RWPE1 (cell line): ENCODE measurements at regions not wholly inside any gene's neighbourhood (a gene's known extent, or its start where the extent isn't known, plus 50 kb on each side); places are given as distances from the start of the nearest gene placed in this dataset.
"Not testable (repeated sequence)": the region's sequence is repeated elsewhere in the genome, so short reads cannot be mapped to it uniquely, and the experiment has no call there.

Source experiments
- CTCF ChIA-PET: fragments of 350-600 bp; sonication (Branson Sonifier 250); formaldehyde crosslinking; extraction: SDS; loops from one replicate; lab custom pipeline; 2021; lab: Yijun Ruan, JAX
- POLR2A ChIA-PET: fragments of 400-600 bp; formaldehyde crosslinking; extraction: SDS; loops from one replicate; lab custom pipeline; 2020; ENCODE audit warnings: antibody characterized with exemption; ENCODE audit not compliant: low non-redundant PET; lab: Yijun Ruan, JAX
- DNase-seq: peaks from one replicate; pipeline ENCODE4 v3.0.0; 2012; ENCODE audit warnings: low spot score
- H3K27ac ChIP-seq: fragments of 450-650 bp; 2 replicates; pipeline ENCODE4 v1.5.1; 2017
- TF ChIP-seq, protein P1 (sequence below): fragments of 450-650 bp; conservative IDR thresholded peaks from 2 replicates; pipeline ENCODE4 v1.5.1; 2017; ENCODE audit warnings: low read depth, mild to moderate bottlenecking

DNA sequence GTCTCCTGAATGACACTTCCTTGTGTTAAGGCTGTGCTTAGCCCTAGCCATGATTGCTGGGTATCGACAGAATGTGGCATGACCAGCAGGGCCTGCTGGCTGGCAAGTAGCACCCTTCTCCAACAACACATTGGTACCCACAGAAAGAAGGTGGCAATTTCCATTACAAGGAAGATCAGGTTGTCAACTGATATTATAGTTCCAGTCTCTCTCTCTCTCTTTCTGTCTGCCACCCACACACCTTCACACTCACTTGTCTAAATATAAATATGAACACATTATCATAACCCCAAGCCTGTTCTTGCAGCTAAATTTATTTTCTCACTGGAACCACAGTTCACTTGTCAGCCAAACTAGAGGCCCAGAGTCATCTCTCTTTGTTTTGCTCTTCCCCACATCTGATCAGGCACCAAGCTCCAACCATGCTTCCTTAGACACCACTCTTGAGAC, 408.1 kb upstream of the PIK3R1 start:
- no peak overlapping the region for H3K27ac ChIP-seq
- ChIA-PET POLR2A (no interaction called here), CTCF (no interaction called here)
- TF ChIP-seq, protein P1, sequence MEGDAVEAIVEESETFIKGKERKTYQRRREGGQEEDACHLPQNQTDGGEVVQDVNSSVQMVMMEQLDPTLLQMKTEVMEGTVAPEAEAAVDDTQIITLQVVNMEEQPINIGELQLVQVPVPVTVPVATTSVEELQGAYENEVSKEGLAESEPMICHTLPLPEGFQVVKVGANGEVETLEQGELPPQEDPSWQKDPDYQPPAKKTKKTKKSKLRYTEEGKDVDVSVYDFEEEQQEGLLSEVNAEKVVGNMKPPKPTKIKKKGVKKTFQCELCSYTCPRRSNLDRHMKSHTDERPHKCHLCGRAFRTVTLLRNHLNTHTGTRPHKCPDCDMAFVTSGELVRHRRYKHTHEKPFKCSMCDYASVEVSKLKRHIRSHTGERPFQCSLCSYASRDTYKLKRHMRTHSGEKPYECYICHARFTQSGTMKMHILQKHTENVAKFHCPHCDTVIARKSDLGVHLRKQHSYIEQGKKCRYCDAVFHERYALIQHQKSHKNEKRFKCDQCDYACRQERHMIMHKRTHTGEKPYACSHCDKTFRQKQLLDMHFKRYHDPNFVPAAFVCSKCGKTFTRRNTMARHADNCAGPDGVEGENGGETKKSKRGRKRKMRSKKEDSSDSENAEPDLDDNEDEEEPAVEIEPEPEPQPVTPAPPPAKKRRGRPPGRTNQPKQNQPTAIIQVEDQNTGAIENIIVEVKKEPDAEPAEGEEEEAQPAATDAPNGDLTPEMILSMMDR, result no peak
- DNase-seq, result no peak

DNA sequence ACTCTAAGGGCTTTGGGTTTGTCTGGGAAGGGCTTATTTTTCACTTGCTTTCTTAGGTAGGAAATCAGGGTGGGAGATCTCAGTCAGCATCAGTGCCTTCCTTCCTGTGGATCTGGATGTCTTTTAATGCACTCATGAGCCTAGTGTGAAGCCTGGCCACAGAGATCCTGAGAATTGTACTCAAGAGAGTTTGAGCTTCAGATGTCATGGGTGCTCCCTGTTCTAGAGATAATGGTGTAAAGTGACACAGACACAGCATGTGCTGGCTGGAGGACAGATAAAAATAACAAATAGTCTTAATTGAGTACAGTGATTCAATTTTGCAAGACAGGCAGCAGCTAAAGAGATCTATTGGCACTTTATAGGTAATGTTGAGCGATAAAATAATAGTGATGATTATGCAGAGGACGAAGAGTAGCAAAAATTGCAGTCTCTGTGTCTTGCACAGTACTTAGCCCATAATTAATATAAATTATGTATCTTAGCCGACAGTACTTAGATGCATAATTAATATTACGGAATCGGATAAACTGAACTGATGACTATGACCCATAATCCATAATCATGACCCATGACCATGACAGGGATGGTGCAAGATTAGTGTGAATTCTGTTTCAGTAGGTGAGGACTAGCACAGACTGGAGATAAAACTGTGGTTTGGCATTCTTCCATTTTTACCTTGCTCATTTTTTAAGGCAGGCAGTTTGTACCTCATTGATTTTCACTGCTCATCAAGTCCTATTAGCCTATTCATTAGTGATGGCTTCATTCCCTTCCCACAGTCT, 408.7 kb upstream of the PIK3R1 start:
- ChIA-PET CTCF (no interaction called here), POLR2A (no interaction called here)
- DNase-seq, result no peak
- TF ChIP-seq, protein P1, result no peak
- H3K27ac ChIP-seq, result no peak overlapping the region

DNA sequence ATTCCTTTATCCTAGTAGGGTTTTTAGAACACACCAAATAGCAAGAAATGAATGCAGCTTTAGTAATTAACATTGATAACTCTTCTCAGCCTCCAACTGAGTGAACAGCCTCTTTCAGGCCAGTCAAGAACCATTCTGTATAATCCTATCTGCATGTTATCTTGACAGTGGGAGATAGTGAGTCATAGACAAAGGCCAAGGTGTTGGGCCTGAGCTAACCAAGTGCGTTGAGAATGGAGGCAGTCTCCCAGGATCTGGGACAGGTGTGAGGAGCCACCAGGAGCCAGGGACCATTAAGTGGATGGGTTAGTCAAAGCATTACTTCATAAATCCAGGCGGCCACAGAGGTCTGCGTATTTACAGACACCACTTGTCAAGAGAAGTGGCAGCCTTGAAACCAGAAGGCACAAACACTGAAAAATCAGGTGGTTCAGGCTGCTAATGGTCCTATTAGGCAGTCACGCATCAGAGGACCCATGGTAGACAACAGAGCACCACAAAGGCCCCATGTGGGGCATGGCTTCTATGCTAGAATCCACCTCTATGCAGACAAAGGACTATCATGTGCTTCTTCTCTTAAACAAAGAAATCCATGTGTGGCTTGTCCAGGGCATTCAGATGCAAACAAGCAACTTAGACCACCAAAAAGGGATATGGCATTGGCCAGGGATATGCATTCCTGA, 409.7 kb upstream of the PIK3R1 start:
- TF ChIP-seq, protein P1, result no peak
- no peak for DNase-seq
- no peak overlapping the region for H3K27ac ChIP-seq
- POLR2A ChIA-PET, result no interaction called here
- CTCF ChIA-PET, result no interaction called here

DNA sequence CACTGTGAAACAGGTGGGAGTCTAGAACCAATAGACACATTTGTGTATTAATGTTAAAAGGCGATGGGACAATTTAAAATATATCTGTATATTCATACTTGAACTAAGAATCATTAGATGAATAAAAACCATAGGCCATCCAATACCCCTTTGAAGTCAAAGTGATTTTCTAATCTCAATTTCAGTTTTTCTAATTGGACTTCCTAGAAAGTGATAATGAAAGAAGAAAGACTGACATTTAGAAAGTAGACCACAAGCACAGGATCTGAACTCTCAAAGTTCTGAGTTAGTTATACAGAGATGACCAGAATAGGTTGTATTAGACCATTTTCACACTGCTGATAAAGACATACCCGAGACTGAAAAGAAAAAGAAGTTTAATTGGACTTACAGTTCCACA, 412.8 kb upstream of the PIK3R1 start:
- no peak for DNase-seq

DNA sequence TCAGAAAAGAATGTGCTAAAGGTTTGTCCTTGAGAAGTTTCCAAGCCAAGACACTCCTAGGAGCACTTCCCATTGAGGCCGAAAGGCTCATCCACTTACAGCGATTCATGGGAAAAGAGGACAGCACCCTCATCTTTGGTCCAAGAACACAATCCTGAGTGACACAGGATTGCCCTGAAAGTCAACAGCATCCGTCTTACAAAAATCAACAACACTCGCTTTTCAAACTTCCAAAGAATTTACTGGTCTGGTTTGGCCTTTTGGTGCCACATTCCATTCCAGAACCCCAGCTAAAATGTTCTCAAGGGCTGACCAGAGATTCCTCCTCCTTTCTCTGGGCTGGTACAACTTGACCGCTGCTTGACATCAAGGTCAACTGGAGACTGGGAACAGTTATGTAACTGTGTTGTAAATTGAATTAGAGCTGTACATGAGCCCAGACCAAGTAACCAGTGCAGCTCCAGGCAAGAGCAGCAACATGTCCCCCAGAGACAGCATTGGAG, 415.8 kb upstream of the PIK3R1 start:
- DNase-seq, result no peak
- POLR2A ChIA-PET, result no interaction called here
- CTCF ChIA-PET, result interaction anchor here (0.6 to 0.8 kb wide), 2 partner anchors 12 to 15 kb away, joined by 3 to 7 read pairs; no protein-coding TSS in a partner anchor
- no peak overlapping the region for H3K27ac ChIP-seq
- TF ChIP-seq, protein P1, result no peak

More for the DNA sequence above, 412.8 kb upstream of the PIK3R1 start:
- H3K27ac ChIP-seq, result no peak overlapping the region
- ChIA-PET CTCF (no interaction called here), POLR2A (no interaction called here)
- TF ChIP-seq, protein P1, result no peak

DNA sequence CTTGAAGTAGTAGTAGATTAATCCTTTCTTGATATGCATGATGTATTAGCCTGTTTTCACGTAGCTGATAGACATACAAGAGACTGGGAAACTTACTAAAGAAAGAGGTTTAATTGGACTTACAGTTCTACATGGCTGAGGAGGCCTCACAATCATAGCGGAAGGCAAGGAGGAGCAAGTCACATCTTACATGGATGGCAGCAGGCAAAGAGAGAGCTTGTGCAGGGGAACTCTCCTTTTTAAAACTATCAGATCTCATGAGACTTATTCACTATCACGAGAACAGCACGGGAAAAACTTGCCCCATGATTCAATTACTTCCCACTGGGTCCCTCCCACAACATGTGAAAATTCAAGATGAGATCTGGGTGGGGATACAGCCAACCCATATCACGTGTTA, 417.1 kb upstream of the PIK3R1 start:
- POLR2A ChIA-PET, CTCF ChIA-PET, DNase-seq, H3K27ac ChIP-seq: not testable (repeated sequence)
